ENCODE measurements at regions not wholly inside any gene's neighbourhood (a gene's known extent, or its start where the extent isn't known, plus 50 kb on each side); places are given as distances from the start of the nearest gene placed in this dataset.
A peak's percentile ranks its signal among the peaks of the same experiment; 100 is the strongest.

GRCh38 chr9:29969856-29970647 lies 2396.8 kb upstream of the C9orf72 start:
- DNase-seq: no peak
- Histone ChIP-seq H3K27ac (no peak overlapping the region), H3K27me3 (no peaks in the 10 kb centered on the region), H3K9ac (ENCODE audit: low read depth in 2 of 2, low read length in 2 of 2) (no peak overlapping the region), H3K4me3 (no peak overlapping the region), H3K9me3 (no peaks in the 10 kb centered on the region), H3K4me1 (no peaks in the 10 kb centered on the region), H3K36me3 (no peaks in the 10 kb centered on the region)
- intact Hi-C loops (cut with DNase I): no loop called here
- TF ChIP-seq, protein P1, sequence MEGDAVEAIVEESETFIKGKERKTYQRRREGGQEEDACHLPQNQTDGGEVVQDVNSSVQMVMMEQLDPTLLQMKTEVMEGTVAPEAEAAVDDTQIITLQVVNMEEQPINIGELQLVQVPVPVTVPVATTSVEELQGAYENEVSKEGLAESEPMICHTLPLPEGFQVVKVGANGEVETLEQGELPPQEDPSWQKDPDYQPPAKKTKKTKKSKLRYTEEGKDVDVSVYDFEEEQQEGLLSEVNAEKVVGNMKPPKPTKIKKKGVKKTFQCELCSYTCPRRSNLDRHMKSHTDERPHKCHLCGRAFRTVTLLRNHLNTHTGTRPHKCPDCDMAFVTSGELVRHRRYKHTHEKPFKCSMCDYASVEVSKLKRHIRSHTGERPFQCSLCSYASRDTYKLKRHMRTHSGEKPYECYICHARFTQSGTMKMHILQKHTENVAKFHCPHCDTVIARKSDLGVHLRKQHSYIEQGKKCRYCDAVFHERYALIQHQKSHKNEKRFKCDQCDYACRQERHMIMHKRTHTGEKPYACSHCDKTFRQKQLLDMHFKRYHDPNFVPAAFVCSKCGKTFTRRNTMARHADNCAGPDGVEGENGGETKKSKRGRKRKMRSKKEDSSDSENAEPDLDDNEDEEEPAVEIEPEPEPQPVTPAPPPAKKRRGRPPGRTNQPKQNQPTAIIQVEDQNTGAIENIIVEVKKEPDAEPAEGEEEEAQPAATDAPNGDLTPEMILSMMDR (IDR thresholded peaks at IDR 0.05): no peak

DNA sequence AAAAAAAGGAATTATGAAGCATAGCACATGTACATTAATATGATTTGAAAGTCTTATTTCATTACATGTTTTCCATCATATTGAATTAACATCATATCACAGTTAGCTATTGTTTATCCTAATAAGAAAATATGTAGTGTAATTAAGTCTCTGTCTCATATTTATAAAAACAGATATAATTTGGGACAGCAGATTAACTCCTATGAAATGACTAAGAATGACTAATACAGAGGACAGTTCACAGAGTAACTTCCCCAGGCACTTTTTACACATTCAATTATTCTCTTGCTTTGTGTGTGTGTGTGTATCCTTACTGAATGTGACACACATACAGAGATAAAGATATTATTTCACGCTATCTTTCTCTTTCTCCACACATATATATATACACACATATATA lies 2400.9 kb upstream of the C9orf72 start:
- H3K36me3 ChIP-seq: no peaks in the 10 kb centered on the region
- H3K4me3 ChIP-seq: no peak overlapping the region
- no peaks in the 10 kb centered on the region for H3K4me1 ChIP-seq
- no peak overlapping the region for H3K27ac ChIP-seq
- no peak for DNase-seq
- no peaks in the 10 kb centered on the region for H3K27me3 ChIP-seq
- no peak overlapping the region for H3K9ac ChIP-seq (ENCODE audit: low read depth in 2 of 2, low read length in 2 of 2)
- intact Hi-C loops (cut with DNase I): no loop called here
- TF ChIP-seq, protein P1 (IDR thresholded peaks at IDR 0.05): no peak
- no peaks in the 10 kb centered on the region for H3K9me3 ChIP-seq

DNA sequence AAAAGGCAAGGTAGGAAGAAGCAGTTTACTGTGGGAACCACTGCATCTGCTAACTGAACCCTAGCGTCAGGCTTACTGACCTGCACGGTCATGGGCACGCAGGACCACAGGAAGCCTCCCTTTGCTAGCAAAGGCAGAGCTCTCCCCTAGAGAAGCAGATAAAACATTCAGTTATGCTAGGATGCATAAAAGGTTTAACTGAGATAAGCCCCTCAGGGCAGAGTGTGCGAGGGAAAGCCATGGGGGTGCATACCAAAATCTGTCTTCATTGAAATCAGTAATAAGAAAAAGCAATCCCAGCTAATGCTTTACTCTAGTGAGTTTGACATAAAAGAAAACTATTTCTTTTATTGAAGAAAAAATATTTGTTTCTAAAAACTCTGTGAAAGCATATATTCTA lies 2403.7 kb upstream of the C9orf72 start:
- TF ChIP-seq, protein P1 (IDR thresholded peaks at IDR 0.05): no peak
- H3K9ac ChIP-seq (ENCODE audit: low read depth in 2 of 2, low read length in 2 of 2): no peak overlapping the region
- H3K36me3 ChIP-seq: no peaks in the 10 kb centered on the region
- no peak overlapping the region for H3K27ac ChIP-seq
- no peaks in the 10 kb centered on the region for H3K27me3 ChIP-seq
- H3K4me3 ChIP-seq: no peak overlapping the region
- DNase-seq: no peak
- intact Hi-C loops (cut with DNase I): no loop called here
- H3K9me3 ChIP-seq: no peaks in the 10 kb centered on the region
- H3K4me1 ChIP-seq: no peaks in the 10 kb centered on the region

DNA sequence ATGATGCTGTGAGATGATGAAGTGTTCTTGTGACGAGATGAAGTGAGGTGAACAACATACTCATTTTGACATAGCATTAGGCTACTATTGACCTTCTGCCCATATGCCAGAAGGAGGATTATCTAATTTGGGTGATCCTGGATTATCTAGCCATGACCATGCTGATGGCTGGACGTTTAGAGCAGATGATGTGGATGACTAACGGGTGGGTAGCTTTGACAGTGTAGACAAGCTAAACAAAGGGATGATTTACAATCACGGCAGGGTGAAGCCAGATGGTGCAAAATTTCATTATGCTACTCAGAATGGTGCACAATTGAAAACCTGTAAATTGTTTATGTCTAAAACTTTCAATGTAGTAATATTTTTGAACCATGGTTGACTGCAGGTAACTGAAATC lies 2403.4 kb upstream of the ACO1 start:
- H3K27ac ChIP-seq: no peak overlapping the region
- no peak overlapping the region for H3K4me3 ChIP-seq
- H3K27me3 ChIP-seq: no peaks in the 10 kb centered on the region
- intact Hi-C loops (cut with DNase I): no loop called here
- TF ChIP-seq, protein P1 (IDR thresholded peaks at IDR 0.05): no peak
- H3K9me3 ChIP-seq: no peaks in the 10 kb centered on the region
- no peaks in the 10 kb centered on the region for H3K36me3 ChIP-seq
- H3K4me1 ChIP-seq: no peaks in the 10 kb centered on the region
- no peak overlapping the region for H3K9ac ChIP-seq (ENCODE audit: low read depth in 2 of 2, low read length in 2 of 2)
- no peak for DNase-seq

GRCh38 chr9:29999645-30000044 lies 2384.8 kb upstream of the ACO1 start:
- Histone ChIP-seq H3K9ac (ENCODE audit: low read depth in 2 of 2, low read length in 2 of 2) (no peak overlapping the region), H3K27me3 (no peaks in the 10 kb centered on the region), H3K36me3 (no peaks in the 10 kb centered on the region), H3K4me1 (no peaks in the 10 kb centered on the region), H3K4me3 (no peak overlapping the region), H3K27ac (peak overlapping the region; percentile 23), H3K9me3 (no peaks in the 10 kb centered on the region)
- TF ChIP-seq, protein P1 (IDR thresholded peaks at IDR 0.05): no peak
- DNase-seq: peak; percentile 35
- intact Hi-C loops (cut with DNase I): no loop called here
